CD4-positive, alpha-beta memory T cell (primary cell): ENCODE measurements at regions not wholly inside any gene's neighbourhood (a gene's known extent, or its start where the extent isn't known, plus 50 kb on each side); places are given as distances from the start of the nearest gene placed in this dataset.

ENCODE experiments used
- CTCF ChIA-PET: fragments of 350-600 bp; sonication (Branson Sonifier 250); formaldehyde crosslinking; loops from one replicate; lab custom pipeline; 2021; ENCODE audit warnings: inconsistent platforms; ENCODE audit not compliant: partially characterized antibody; lab: Charles Lee
- POLR2A ChIA-PET: fragments of 350-600 bp; sonication (Branson Sonifier 250); formaldehyde crosslinking; loops from one replicate; lab custom pipeline; 2021; ENCODE audit not compliant: partially characterized antibody; lab: Charles Lee
- DNase-seq, 5 donors: peaks; one replicate each; pipeline versions ENCODE4 v3.0.0 to v3.0.0-alpha.2; 2020 to 2022; ENCODE audit warnings: mixed read lengths in 1 of 5
- H3K27ac ChIP-seq: one replicate; pipeline ENCODE4 v1.7.0; 2013; ENCODE audit warnings: low read depth, low read length
- H3K27me3 ChIP-seq: 2 replicates; pipeline ENCODE4 v1.7.0; 2013; ENCODE audit warnings: mild to moderate bottlenecking, low read length, moderate library complexity; ENCODE audit not compliant: insufficient read depth
- H3K36me3 ChIP-seq: 2 replicates; pipeline ENCODE4 v1.7.0; 2013; ENCODE audit warnings: mild to moderate bottlenecking, low read length, moderate library complexity; ENCODE audit not compliant: insufficient read depth
- H3K4me1 ChIP-seq: 2 replicates; pipeline ENCODE4 v1.7.0; 2013; ENCODE audit warnings: mild to moderate bottlenecking, low read length, moderate library complexity; ENCODE audit not compliant: insufficient read depth
- H3K4me3 ChIP-seq, 2 donors: one replicate each; pipeline ENCODE4 v1.7.0; 2013; ENCODE audit warnings: low read length in 2 of 2, mild to moderate bottlenecking in 1 of 2
- H3K9me3 ChIP-seq, 2 donors: one replicate each; pipeline ENCODE4 v1.7.0; 2013; ENCODE audit warnings: low read length in 2 of 2, control low read depth in 1 of 2; ENCODE audit not compliant: control insufficient read depth in 1 of 2
- H3K27ac Mint-ChIP-seq, 7 donors: one replicate each; pipeline ENCODE4 v1.8.0; 2020 to 2021; ENCODE audit warnings: mixed read lengths in 7 of 7, mild to moderate bottlenecking in 6 of 7, inconsistent platforms in 3 of 7, moderate library complexity in 3 of 7
- H3K27me3 Mint-ChIP-seq, 2 donors: one replicate each; pipeline ENCODE4 v1.8.0; 2020 to 2021; ENCODE audit warnings: mixed read lengths in 2 of 2
- H3K36me3 Mint-ChIP-seq, 2 donors: one replicate each; pipeline ENCODE4 v1.8.0; 2020 to 2021; ENCODE audit warnings: mixed read lengths in 2 of 2, inconsistent platforms in 1 of 2, mild to moderate bottlenecking in 1 of 2
- H3K4me1 Mint-ChIP-seq, 4 donors: one replicate each; pipeline ENCODE4 v1.8.0; 2020 to 2021; ENCODE audit warnings: mixed read lengths in 4 of 4, mild to moderate bottlenecking in 1 of 4
- H3K4me3 Mint-ChIP-seq, 8 donors: one replicate each; pipeline ENCODE4 v1.8.0; 2020 to 2021; ENCODE audit warnings: mixed read lengths in 8 of 8, mild to moderate bottlenecking in 7 of 8, moderate library complexity in 6 of 8, inconsistent platforms in 3 of 8
- H3K9me3 Mint-ChIP-seq, 8 donors: one replicate each; pipeline ENCODE4 v1.8.0; 2020 to 2021; ENCODE audit warnings: mixed read lengths in 8 of 8, mild to moderate bottlenecking in 5 of 8, inconsistent platforms in 3 of 8, moderate library complexity in 1 of 8
- intact Hi-C: fragments of 100-400 bp; cut with micrococcal nuclease; formaldehyde crosslinking; loops from one replicate; pipeline ENCODE4 v1.15.1; 2023

- H3K9me3 Mint-ChIP-seq, result peaks cover 0 to 2% (median 0%) of the 10 kb centered on the region in 8 donors
- H3K27me3 ChIP-seq, result peaks cover 3% of the 10 kb centered on the region
- no peaks in the 10 kb centered on the region for H3K36me3 ChIP-seq
- H3K27me3 Mint-ChIP-seq, result peaks cover 14 to 17% of the 10 kb centered on the region in 2 donors
- no peak overlapping the region for H3K4me3 Mint-ChIP-seq
- H3K9me3 ChIP-seq, result no peaks in the 10 kb centered on the region
- H3K36me3 Mint-ChIP-seq, result no peaks in the 10 kb centered on the region
- ChIA-PET CTCF (no interaction called here), POLR2A (no interaction called here)
- intact Hi-C loops, result no loop called here
- no peak overlapping the region for H3K4me3 ChIP-seq
- no peak overlapping the region for H3K27ac ChIP-seq
- H3K4me1 ChIP-seq, result no peaks in the 10 kb centered on the region
- no peak overlapping the region for H3K27ac Mint-ChIP-seq
- H3K4me1 Mint-ChIP-seq, result no peaks in the 10 kb centered on the region
- no peak for DNase-seq
Measured at GRCh38 chr11:113549061-113549460, 73.9 kb upstream of the DRD2 start.

- H3K9me3 Mint-ChIP-seq, result peaks cover 0 to 2% (median 0%) of the 10 kb centered on the region in 8 donors
- H3K27ac ChIP-seq, result no peak overlapping the region
- H3K4me1 ChIP-seq, result no peaks in the 10 kb centered on the region
- peaks cover 3% of the 10 kb centered on the region for H3K27me3 ChIP-seq
- H3K4me1 Mint-ChIP-seq, result no peaks in the 10 kb centered on the region
- POLR2A ChIA-PET, result no interaction called here
- H3K27me3 Mint-ChIP-seq, result peaks cover 14 to 20% of the 10 kb centered on the region in 2 donors
- intact Hi-C loops, result no loop called here
- H3K27ac Mint-ChIP-seq, result no peak overlapping the region
- DNase-seq, result no peak
- H3K36me3 Mint-ChIP-seq, result no peaks in the 10 kb centered on the region
- H3K9me3 ChIP-seq, result no peaks in the 10 kb centered on the region
- no peak overlapping the region for H3K4me3 ChIP-seq
- CTCF ChIA-PET, result no interaction called here
- no peak overlapping the region for H3K4me3 Mint-ChIP-seq
- H3K36me3 ChIP-seq, result no peaks in the 10 kb centered on the region
Measured at GRCh38 chr11:113547739-113548138, 72.5 kb upstream of the DRD2 start.

- POLR2A ChIA-PET, result no interaction called here
- Mint-ChIP-seq H3K27me3 (peaks cover 12 to 20% of the 10 kb centered on the region in 2 donors), H3K9me3 (peaks cover 0 to 2% (median 0%) of the 10 kb centered on the region in 8 donors), H3K27ac (no peak overlapping the region), H3K4me1 (no peaks in the 10 kb centered on the region), H3K4me3 (no peak overlapping the region), H3K36me3 (no peaks in the 10 kb centered on the region)
- no peak for DNase-seq
- no peaks in the 10 kb centered on the region for H3K9me3 ChIP-seq
- H3K27ac ChIP-seq, result no peak overlapping the region
- CTCF ChIA-PET, result no interaction called here
- intact Hi-C loops, result no loop called here
- no peak overlapping the region for H3K4me3 ChIP-seq
- no peaks in the 10 kb centered on the region for H3K36me3 ChIP-seq
- H3K4me1 ChIP-seq, result no peaks in the 10 kb centered on the region
- peaks cover 3% of the 10 kb centered on the region for H3K27me3 ChIP-seq
Measured at GRCh38 chr11:113546757-113547507, 71.7 kb upstream of the DRD2 start.

GRCh38 chr11:113542420-113542819, 67.2 kb upstream of the DRD2 start:
- Mint-ChIP-seq H3K27ac (no peak overlapping the region), H3K4me1 (no peaks in the 10 kb centered on the region), H3K9me3 (no peaks in the 10 kb centered on the region), H3K36me3 (no peaks in the 10 kb centered on the region), H3K4me3 (no peak overlapping the region), H3K27me3 (peaks cover 9 to 14% of the 10 kb centered on the region in 2 donors)
- H3K9me3 ChIP-seq, result no peaks in the 10 kb centered on the region
- H3K36me3 ChIP-seq, result no peaks in the 10 kb centered on the region
- H3K4me1 ChIP-seq, result no peaks in the 10 kb centered on the region
- peaks cover under 1% of the 10 kb centered on the region for H3K27me3 ChIP-seq
- POLR2A ChIA-PET, result no interaction called here
- DNase-seq, result no peak
- intact Hi-C loops, result no loop called here
- CTCF ChIA-PET, result interaction anchor here (1.4 kb wide), 1 partner anchor 9 kb away, joined by 3 read pairs; no protein-coding TSS in a partner anchor
- H3K4me3 ChIP-seq, result no peak overlapping the region
- no peak overlapping the region for H3K27ac ChIP-seq

GRCh38 chr11:113540416-113541330, 65.5 kb upstream of the DRD2 start:
- no peak for DNase-seq
- ChIA-PET CTCF (interaction anchor here (4.2 kb wide), 1 partner anchor 10 kb away, joined by 15 read pairs; no protein-coding TSS in a partner anchor), POLR2A (no interaction called here)
- H3K4me1 ChIP-seq, result no peaks in the 10 kb centered on the region
- Mint-ChIP-seq H3K9me3 (no peaks in the 10 kb centered on the region), H3K27ac (no peak overlapping the region), H3K4me1 (no peaks in the 10 kb centered on the region), H3K27me3 (peaks cover 9 to 17% of the 10 kb centered on the region in 2 donors), H3K4me3 (no peak overlapping the region), H3K36me3 (no peaks in the 10 kb centered on the region)
- no peaks in the 10 kb centered on the region for H3K9me3 ChIP-seq
- no peaks in the 10 kb centered on the region for H3K27me3 ChIP-seq
- no peak overlapping the region for H3K4me3 ChIP-seq
- H3K27ac ChIP-seq, result no peak overlapping the region
- intact Hi-C loops, result no loop called here
- no peaks in the 10 kb centered on the region for H3K36me3 ChIP-seq

GRCh38 chr11:113538451-113539412, 63.5 kb upstream of the DRD2 start:
- H3K27me3 ChIP-seq, result no peaks in the 10 kb centered on the region
- H3K36me3 Mint-ChIP-seq, result no peaks in the 10 kb centered on the region
- H3K4me3 Mint-ChIP-seq, result no peak overlapping the region
- H3K4me1 ChIP-seq, result no peaks in the 10 kb centered on the region
- H3K9me3 ChIP-seq, result no peaks in the 10 kb centered on the region
- no peaks in the 10 kb centered on the region for H3K36me3 ChIP-seq
- no peak overlapping the region for H3K27ac Mint-ChIP-seq
- no peak for DNase-seq
- intact Hi-C loops, result no loop called here
- no peaks in the 10 kb centered on the region for H3K9me3 Mint-ChIP-seq
- peaks cover 8 to 21% of the 10 kb centered on the region in 2 donors for H3K27me3 Mint-ChIP-seq
- H3K4me1 Mint-ChIP-seq, result no peaks in the 10 kb centered on the region
- ChIA-PET CTCF (interaction anchor here (4.2 kb wide), 1 partner anchor 8 kb away, joined by 15 read pairs; no protein-coding TSS in a partner anchor), POLR2A (no interaction called here)
- H3K27ac ChIP-seq, result no peak overlapping the region
- H3K4me3 ChIP-seq, result no peak overlapping the region
